ENCODE measurements at regions not wholly inside any gene's neighbourhood (a gene's known extent, or its start where the extent isn't known, plus 50 kb on each side); places are given as distances from the start of the nearest gene placed in this dataset.
"Not testable (repeated sequence)": the region's sequence is repeated elsewhere in the genome, so short reads cannot be mapped to it uniquely, and the experiment has no call there.

DNA sequence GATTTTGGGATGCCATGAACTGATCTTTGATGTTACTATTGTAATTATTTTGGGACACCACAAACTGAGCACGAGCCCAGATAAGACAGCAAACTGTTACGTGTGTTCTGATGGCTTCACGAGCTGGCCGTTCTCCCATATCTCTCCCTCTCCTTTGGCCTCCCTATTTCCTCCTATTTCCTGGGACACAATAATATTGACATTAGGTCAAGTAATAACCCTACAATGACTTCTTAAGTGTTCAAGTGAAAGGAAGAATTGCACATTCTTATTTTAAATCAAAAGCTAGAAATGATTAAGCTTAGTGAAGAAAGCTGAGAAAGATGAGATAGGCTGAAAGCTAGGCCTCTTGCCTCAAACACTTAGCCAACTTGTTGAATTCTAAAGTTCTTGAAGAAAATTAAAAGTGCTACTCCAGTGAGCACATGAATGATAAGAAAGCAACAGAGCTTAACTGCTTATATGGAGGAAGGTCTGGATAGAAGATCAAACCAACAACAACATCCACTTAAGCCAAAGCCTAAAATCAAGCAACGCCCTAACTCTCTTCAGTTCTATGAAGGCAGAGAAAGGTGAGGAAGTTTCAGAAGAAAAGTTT is 247.1 kb downstream of the LRRC70 start:
- no peak for DNase-seq

DNA sequence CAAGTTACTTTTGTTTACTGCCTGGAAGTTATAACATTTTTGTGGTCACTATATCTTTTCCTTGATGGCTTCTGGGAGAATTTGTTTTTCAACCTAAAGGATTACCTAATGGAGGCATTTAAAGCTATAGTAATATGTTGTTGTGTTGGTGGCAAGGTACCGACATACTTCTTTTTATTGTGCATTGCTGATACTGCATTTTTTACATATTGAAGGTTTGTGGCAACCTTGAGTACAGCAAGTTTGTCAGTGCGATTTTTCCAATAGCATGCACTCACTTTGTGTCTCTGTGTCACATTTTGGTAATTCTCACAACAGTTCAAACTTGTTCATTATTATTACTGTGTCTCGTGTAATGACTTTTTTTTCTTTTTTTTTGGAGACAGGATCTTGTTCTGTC is 246.3 kb downstream of the LRRC70 start:
- no peak for DNase-seq

- not testable (repeated sequence) for DNase-seq
These were observed 238.4 kb downstream of the LRRC70 start for GRCh38 chr5:62817043-62817442.

DNA sequence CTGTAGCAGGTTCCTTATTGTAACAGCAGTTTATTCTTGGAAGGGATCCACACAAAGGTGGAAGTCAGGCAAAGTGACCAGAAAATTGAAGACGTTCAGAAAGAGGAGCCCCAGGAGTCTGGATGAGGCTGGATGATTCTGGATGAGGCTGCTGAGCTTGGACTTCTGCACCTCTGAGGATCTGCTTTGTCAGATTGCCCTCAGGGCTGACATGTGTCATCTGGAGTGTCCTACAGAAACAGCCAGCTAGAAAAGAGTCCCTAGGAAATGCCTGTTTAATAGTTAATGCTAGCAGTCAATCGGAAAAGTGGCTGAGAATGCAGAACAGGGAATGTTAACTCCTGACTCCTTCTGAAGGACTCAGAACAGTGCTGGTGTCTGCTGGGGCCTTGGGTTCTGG is 236.4 kb downstream of the LRRC70 start:
- no peak for DNase-seq

- DNase-seq = no peak
These were observed 234.1 kb downstream of the LRRC70 start for GRCh38 chr5:62812621-62813255.

GRCh38 chr5:62804819-62805218 is 226.2 kb downstream of the LRRC70 start:
- DNase-seq = not testable (repeated sequence)

- no peak for DNase-seq
These were observed 217.3 kb downstream of the LRRC70 start for GRCh38 chr5:62795926-62796325.

DNA sequence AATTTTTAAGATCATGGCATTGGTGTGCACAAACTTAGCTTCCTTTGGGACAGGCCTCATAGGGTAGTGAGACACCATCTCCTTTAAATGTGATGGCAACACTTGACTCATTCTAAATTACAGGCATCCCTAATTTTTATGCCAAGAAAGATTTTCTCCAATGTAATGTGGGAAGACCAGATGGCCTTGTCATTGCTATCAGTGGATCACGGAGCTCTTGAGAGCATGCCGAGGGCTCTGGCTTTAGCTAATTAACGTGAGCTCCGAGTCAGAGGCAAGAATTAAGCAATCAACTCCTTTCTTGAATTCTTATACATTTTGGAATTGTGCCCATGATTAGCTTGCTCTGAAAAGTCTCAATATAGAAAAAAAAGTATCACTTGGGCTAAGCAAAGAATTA is 215.8 kb downstream of the LRRC70 start:
- DNase-seq = no peak

DNA sequence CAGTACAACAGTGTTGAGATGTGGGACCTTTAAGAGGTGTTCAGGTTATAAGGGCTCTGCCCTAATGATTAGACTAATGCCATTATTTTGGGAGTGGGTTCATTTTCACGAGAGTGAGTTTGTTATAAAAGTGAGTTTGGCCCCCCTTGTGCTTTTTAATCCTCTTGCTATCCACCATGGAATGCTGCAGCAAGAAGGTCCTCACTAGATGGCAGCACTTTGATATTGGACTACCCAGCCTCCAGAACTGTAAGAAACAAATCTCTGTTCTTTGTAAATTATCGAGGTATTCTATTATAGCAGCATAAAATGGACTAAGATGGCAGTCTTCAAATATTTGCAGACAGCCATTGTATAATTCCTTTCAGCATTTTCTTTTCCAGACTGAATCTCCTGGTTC is 212.4 kb downstream of the LRRC70 start:
- no peak for DNase-seq

- DNase-seq = no peak
These were observed 211.7 kb downstream of the LRRC70 start for GRCh38 chr5:62790348-62790747.

DNA sequence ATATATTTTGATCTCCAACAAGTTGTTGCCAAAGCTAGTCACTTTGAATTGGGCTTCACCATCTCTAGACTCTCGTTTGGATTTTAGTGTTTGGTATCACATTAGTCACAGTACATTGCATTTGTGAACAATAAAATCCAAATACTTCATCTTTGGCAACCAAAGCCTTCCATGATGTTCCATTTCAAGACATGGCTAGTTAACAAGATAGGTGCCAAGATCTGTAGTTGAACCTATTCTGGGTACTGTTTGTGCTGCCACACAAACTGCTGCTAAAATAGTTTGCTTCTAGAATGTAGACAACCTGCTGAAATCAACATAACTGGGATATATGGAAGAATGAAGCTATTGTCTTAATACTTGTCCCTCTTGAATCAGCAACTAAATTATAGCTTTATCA is 207.5 kb downstream of the LRRC70 start:
- no peak for DNase-seq

GRCh38 chr5:62785588-62785987 is 207.0 kb downstream of the LRRC70 start:
- no peak for DNase-seq

- no peak for DNase-seq
These were observed 204.9 kb downstream of the LRRC70 start for GRCh38 chr5:62783374-62784057.

GRCh38 chr5:62780888-62781287 is 202.3 kb downstream of the LRRC70 start:
- DNase-seq = no peak

GRCh38 chr5:62780230-62780629 is 201.6 kb downstream of the LRRC70 start:
- DNase-seq = no peak

- DNase-seq = no peak
These were observed 200.4 kb downstream of the LRRC70 start for GRCh38 chr5:62779010-62779422.

DNA sequence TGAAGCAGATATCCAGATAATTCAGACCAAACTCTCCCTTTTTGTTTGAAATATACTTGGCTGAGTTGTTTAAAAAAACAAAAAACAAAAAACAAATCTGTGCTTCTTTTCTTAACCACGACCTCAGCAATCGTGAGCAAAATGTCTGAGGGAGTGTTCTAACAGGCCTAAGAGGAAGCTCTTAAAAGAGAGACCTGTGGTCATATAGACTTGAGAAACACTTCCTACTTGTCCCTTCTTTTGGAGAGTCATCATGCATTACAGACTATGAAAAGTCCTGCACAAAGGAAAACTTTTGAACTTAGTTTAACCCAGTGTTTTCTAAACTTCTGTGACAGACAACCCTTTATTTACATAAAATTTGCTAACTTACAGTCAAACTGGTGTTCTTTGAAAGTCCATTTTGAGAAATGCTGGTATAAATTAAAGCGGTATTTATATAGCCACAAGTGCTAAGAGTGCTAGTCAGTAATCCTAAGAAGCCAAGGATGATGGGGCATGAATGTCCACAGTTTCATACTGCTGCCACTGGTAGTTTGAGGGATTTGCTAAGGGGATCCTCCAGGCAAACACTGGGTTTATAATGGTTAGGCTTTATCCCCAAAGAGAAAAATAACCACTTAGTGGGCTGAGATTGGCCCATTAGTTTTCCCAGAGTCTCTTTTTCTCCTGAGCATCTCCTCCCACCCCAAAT is 199.8 kb downstream of the LRRC70 start:
- no peak for DNase-seq

- DNase-seq = not testable (repeated sequence)
These were observed 198.5 kb downstream of the LRRC70 start for GRCh38 chr5:62777081-62777480.

DNA sequence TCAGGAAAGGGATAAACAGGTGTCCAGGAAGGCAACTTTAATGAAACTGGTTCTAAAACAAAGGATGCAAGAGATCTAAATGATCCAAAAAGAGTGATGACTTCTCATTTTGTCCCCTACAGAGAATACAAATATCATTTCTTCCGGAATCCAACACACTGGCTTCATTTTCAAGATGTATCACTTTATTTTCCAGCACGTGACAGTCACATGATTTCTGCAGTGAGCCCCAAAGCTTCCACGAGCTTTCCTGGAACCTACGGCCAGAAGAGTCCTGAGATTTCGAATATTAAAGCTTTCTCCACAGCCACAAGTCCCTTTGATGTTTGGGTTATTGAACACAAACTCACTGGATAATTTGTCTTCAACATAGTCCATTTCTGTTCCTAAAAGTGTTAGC is 198.0 kb downstream of the LRRC70 start:
- not testable (repeated sequence) for DNase-seq

GRCh38 chr5:62773460-62773859 is 194.8 kb downstream of the LRRC70 start:
- DNase-seq = no peak

DNA sequence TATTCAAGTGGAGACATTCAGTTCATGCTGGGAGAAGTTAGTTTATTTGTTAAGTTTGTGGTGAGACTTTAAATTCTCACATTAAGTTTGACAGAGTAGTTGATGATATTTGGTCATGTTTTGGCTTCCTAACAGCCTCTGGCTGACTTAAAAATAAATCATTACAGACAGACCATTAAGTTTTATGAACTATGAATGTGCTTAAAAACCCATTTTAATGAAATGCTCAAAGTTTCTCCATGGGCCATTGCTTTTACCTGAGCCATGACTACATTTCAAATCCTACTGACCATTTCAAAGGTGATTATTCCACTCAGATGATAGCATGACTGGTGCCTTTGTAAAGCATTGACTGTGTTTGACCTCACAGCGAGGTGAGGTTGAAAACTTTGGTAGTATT is 192.7 kb downstream of the LRRC70 start:
- no peak for DNase-seq

- no peak for DNase-seq
These were observed 189.0 kb downstream of the LRRC70 start for GRCh38 chr5:62767650-62768049.

- DNase-seq = no peak
These were observed 188.5 kb downstream of the LRRC70 start for GRCh38 chr5:62767077-62767476.

DNA sequence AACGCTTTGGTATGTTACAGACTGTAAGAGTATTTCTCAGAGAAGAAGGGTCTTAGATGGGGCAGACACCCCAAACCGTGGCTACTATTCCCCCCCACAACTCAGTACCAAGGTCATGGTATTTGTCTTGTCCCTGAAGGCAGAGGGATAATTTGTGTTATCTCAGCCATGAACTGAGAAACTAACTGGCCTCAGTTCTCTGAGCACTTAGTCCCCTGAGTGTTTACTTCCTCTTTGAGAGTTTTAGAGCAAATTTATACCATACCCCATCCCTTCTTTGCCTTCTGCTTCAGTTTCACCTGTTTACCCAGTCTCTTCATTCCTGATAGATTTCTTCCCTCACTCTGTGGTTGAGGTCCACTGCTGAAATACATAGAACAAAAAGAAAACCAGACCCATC is 183.9 kb downstream of the LRRC70 start:
- DNase-seq = no peak
